Right kidney (tissue), 1 donor: ENCODE measurements at regions not wholly inside any gene's neighbourhood (a gene's known extent, or its start where the extent isn't known, plus 50 kb on each side); places are given as distances from the start of the nearest gene placed in this dataset.

Source experiments
- DNase-seq: peaks from one replicate; pipeline ENCODE4 v3.0.0-alpha.2; 2016

- no peak for DNase-seq
Measured at GRCh38 chr2:55101466-55101865, 51.2 kb upstream of the RTN4 start.

- no peak for DNase-seq
Measured at GRCh38 chr2:55099878-55100820, 49.9 kb upstream of the RTN4 start.
